NAMALWA (cell line): ENCODE measurements at regions not wholly inside any gene's neighbourhood (a gene's known extent, or its start where the extent isn't known, plus 50 kb on each side); places are given as distances from the start of the nearest gene placed in this dataset.
"Not testable (repeated sequence)": the region's sequence is repeated elsewhere in the genome, so short reads cannot be mapped to it uniquely, and the experiment has no call there.

ENCODE experiments used
- DNase-seq: peaks from one replicate; pipeline ENCODE4 v3.0.0-alpha.2; 2015; ENCODE audit warnings: low spot score

DNA sequence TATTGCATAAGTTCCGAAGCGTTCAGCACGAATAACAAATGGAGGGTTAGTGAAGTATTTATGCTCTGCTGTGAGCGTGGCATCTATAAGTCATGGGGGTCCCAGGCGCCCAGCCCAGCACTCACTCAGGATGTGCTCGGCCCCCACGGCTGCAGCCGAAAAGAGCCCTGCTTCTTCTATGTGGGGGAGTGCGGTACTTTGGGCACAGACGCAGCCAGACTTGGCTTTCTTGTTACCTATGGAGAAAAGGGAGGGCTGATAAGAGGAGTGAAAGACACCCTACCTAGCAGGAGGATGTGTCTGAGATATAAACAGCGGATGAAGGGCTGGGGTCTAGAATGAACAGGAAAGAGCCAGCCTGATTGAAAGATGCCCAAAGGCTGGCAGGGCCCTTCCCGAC is 51.4 kb downstream of the MRPL36 start:
- DNase-seq: no peak

DNA sequence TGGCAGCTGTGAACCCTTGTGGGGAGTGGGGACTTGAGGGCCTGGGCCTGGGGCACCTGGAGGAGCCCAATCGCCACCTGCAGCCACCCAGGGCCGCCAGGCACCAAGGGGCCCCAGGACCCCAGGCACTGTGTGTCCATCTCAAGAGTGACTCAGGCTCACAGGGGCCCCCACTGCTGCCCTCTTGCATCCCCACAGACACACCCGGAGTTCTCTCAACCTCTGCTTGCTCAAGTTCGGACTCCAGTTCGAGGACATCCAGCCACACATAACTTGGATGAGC is 51.9 kb downstream of the MRPL36 start:
- DNase-seq: no peak

DNA sequence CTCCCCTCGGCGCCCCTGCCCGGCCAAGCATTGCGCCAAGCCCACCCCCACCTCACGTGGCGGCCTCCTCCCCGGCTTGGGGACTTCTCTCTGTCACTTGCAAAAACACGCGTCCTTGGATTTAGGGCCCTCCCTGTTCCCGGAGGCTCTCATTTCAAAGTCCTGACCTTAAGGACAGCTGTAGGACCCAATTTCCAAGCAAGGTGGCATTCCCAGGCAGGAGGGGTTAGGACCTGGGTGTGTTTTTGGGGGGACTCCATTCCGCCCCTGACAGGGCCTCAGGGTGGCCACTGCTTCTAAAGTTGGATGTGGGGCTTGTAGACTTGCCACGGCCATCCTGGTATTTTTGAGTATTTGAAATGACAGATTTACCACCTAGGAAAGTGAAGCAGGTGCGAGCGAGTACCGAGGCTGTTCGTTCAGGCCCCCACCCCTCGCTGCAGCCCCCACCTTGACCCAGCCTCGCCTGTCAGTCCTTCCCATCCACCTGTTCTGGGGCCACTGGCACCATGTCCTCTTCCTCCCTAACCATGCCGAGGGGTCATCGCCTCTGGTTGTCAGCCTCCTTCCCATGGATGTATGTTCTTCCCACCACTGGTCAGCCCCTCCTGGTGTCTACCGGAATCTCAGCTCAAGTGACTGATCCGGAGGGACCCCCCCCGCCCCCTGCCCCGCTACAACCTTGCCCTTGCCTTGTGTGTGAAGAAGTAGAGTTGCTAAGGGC is 52.4 kb downstream of the MRPL36 start:
- no peak for DNase-seq

DNA sequence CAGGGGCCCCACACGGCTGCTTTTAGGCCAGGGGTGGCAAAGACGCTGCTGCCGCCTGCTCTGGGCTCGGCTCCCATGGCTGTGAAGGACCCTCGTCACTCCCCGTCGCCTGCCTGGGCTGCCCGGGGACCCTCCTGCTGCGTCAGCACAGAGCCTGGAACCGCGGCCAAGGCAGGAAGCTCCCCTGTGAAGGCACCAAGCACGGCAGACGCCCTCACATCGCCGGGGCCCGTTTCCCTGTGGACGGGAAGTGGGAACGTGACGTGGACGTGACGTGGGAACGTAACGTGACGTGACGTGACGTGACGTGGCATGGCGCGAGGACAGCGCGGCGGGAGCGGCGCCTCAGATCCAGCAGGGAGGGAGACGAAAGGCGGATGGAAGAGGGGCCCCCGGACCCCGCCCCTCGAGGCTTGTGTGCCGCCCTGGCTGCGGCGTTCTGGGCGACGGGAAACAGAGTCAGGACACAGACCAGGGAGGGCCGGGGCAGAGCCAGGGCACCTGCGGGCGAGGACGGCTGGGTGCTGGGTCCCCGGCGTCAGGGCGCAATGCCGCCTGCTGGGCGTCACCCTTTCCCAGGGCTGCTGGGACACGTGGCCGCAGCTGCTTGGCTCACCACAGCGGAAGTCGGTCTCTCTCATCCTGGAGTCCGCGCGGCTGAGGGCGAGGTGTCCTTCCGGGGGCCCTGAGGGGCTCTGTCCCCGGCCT is 53.1 kb downstream of the MRPL36 start:
- DNase-seq: no peak

DNA sequence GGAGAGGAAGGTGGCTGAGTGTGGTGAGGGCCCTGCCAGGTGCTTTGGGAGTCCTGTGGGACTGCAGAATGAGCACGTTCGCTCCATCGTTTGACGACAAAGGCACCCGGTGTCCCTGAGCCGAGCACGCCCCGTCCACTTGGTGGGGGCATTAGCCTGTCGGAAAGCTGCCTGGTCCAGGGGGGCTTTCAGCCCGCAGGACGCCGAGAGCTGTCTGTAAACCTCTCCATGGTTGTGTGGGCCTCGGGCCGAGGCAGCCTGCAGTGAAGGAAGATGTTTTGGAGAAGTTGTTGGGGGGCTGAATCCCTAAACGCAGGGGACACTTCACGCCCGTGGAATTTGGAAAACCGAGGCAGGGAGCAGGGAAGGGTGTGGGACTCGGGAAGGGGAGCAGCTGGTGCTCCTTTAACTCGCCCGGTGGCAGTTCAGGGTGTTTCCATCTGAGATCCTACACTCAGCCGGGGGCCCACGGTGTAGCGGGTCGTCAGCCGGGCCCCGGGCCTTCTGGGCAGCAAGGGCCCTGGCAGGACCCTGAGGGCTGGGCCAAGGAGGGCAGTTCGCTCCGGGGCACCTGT is 53.8 kb downstream of the MRPL36 start:
- no peak for DNase-seq

DNA sequence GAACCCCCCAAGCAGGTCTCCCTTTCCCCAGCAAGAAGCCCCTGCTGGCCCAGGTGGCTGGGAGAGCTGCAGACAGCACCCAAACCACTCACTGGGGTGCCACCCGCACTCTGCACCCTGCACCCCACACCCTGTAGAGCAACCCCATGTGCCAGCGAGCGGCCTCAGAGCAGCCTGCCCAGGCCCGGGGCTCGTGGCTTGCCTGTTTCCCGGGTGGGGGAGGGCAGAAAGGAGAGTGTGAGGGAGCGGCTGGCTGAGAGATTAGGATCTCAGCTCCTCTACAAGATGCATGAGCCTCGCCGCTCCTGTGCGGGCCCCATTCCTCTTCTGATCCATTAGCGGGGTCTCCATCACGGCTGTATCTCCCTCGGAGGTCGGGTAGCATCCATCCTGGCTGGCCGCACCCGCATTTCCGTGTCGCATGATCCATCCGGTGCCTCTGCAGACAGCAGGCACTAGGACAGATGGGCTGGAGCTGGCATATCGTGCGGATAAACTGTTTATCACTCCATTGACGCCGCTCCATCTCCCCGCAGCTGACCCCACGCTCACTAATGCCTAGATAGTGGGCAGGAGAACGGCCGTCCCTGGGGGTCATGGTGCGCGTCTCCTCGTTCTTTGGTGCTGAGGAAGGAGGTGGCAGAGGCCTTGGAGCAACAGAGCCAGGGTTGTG is 54.4 kb downstream of the MRPL36 start:
- DNase-seq: no peak

DNA sequence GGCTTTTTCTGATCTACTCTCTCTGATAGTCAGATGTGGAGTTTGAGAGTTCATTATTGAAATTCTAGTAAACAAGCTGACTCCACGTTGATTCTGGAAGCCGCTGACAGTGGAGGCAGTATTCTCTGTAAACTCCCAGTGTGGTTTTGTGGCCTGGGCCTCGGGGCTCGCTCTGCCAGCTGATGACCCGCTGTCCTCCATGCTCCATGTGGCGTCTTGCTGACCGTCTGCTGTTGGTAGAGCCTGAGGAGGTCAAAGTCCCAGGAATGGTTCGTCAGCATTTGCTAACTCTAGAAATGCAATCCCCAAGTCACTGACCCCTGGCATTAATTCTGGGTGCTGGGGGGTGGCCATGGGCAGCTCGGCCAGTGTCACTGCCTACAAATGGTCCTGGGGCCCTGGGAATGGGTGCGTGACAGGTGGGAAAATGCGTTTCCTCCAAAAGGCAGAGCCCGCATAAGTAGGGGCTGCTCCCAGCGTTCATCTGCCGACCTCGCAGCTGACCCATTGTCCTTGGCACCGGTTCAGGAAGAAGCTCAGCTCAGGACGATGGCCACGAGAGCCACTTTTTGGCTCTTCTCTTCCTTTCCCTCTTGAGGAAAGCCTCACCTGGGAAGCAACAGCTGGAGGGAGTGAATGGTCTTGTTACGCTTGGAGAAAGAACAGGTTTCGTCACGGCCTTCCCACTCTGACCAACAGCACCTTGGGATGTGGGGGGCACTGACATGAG is 55.1 kb downstream of the MRPL36 start:
- DNase-seq: no peak

DNA sequence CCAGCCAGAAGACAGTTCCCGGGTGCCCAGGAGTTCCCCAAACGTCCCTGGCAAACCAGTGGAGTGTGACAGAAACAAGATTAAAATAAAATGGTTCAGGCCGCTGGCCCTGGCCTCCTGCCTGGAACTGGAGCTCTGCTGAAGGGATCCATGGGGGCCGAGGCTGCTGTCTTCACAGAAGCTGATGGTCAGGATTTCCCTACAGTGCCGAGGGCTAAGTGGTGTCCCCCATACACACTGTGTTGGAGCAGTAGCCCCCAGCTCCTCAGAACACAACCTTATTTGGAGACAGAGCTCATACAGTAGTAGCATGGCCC is 55.9 kb downstream of the MRPL36 start:
- DNase-seq: no peak

DNA sequence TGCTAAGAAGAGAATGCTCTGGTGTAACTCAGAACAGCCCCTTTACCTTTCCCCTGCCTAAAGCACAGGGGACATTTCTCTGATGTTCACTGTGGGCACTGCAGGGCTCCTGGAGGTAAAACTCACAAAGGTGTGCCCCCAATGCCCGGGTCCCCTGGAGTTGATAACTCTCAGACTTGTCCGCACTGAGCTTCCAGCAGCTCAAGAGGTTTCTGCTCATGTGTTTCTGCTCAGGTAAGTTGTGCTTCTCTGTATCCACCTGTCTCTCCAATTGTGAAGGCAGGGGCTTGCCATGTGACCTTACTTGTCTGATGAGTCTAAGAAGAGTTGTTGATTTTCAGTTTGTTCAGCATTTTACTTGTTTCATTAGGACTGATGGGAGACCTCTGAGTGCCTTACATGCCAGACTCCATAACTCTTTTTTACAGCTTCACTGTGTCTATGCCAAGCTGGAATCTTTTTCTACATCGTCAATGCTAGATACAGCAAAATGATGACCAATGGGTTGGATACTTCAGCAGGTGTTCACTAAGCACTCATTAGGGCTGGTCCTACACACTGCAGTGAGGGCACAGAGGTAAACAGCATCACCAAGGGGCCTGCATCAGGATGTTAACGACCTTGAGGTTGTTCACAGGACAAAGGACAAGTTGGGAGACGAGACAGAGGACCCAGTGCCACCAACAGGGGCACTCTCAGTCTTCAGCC is 56.4 kb downstream of the MRPL36 start:
- DNase-seq: no peak

DNA sequence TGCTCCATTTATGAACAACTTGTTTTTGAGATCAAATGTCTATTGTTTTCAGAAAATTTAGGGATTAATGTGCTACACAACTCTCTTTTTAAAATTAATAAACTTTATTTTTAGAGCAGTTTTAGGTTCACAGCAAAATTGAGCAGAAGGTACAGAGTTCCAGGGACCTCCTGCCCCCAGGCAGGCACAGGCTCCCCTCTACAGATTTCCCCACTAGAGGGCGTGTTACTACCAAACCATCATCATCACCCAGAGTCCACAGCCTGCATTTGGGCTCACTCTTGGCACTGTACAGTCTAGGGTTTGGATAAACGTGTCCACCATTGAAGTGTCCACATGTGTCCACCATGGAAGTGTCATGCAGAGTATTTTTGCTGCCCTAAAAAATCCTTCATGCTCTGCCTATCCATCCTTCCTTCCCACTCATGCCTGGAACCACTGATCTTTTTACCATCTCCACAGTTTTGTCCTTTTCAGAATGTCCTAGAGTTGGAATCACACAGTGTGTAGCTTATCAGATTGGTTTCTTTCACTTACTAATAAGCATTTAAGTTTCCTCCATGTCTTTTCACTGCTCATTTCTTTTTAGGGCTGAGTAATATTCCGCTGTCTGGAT is 61.7 kb downstream of the MRPL36 start:
- DNase-seq: peak; percentile 86

DNA sequence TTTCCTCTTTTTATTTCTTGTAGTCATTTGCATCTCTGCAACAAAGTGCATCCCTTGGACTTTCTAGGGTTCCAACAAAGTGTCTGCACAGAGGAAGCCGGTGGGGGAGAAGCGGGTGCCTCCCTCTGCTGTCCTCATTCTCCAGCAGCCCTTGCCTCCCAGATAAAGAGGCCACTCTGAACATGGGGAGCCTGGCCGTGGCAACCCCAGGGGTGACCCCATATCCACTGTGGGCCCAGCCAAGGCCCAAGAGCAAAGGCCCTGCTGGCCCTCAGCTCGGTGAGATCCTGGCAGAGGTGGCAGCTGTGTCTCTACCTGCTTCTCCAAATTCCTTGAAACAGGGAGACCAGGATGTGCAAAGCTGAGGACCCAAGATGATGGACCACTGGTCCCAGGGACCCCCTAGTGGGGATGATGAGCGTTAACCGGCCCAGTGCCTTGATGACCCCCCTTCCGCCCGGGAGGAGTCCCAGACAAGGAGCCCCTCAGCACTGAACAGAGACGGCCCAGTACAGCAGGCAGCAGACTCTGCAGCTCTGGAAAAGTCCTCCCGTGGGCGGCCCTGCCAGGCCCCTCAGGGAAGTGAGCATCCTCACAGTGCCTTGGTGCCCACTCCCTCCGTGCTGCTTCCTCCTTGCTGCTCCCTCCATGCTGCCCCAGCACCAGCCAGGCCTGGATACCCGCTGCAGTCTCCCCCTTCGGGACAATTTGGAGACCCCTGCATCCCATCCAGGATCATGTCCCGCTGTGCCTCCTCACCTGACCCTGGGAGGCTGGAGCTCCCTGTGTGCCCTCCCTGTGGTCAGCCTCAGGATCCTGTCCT is 62.5 kb downstream of the MRPL36 start:
- DNase-seq: no peak

DNA sequence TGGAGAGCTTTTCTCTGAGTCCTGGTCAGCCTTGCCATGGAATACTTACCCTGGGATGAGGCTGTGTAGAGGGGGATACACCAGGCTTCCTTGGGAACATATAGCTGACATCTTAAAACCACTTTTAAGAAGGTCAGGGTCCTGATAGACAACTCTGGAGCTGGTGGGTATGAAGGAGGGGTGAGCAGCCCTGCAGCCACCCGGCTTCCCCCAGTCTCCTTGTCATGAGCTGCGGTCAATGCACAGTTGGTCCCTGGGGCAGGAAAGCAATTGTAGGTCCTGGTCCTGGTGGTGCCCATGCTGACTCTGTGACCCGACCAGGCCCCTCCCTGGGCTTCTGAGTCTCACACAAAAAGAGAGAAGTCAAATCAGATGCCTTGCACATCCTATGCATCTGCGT is 63.6 kb downstream of the MRPL36 start:
- DNase-seq: no peak

DNA sequence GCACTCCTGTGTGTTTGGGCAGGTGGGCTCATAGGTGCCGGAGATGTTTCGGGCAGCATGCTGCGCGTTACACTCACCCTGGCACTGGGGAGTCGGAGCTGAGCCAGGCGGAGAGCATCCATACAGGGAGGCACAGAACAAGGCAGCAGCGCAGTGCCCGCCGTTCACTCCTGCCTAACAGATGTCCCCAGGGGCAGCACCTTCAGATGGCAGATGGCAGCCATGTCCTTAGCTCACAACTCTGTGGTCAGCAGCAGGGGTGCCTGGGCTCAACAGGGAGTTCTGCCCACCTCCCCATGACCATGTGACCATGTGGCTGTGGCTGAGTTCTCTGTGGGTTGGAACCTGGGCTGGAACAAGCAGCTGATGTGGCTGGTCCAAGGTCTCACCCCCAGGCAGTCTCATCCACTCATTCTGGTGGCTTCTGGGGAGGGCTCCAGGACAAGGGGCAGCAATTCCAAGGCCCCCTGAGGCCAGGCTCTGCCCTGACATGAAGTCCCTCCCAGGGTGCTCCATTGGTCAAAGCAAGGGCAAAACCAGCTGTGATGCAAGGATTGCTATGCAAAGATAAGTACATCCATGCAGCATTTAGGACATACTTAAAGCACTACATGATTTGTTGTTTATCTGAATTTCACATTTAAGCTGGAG is 64.2 kb downstream of the MRPL36 start:
- no peak for DNase-seq

DNA sequence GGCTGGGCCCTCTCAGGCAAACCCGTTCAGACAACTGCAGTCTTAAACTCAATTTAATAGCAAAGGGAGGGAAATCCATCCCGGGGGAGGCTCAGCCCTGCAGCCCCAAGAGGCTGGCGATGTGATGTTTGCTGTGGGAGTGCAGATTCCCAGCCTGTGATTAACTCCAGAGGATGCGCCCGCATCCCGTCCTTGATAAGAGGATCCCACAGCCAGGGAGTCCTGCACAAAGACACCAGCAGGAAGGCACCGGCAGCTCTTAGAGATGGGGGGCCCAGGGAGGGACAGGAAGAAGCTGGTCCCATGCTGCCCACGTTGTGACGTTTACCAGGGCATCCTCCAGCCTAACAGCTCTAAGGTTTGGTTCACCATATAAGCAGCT is 64.7 kb downstream of the MRPL36 start:
- no peak for DNase-seq

DNA sequence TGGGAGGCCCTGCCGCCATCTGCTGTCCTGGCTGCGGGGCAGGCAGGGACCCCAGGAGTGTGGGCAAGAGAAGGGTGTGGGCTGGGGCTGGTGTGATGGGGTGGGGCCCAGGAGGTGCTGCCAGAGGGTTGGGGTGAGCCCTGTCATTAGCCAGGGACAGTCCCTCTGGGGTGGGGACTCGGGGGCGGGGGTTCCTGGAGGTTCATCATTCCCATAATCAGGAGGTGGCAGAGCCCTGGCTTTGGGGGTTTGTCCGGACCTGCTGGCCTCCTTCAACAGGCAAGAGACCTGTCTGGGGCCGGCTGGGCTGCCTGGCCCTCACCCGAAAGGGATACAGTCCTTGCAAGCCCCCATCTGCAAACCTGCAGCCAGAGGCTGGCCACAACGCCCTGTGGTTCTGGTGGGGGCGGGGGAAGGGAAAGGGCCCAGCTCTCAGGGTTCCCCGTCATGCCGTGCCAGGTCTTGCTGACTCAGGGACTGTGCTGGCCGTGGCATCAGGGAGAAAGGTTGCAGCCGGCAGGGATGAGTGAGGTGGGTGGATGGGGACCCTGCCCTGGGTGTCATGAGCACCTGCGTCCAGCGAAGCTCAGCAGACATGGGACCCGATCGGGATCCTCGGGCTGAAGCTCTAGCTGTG is 65.2 kb downstream of the MRPL36 start:
- DNase-seq: no peak

DNA sequence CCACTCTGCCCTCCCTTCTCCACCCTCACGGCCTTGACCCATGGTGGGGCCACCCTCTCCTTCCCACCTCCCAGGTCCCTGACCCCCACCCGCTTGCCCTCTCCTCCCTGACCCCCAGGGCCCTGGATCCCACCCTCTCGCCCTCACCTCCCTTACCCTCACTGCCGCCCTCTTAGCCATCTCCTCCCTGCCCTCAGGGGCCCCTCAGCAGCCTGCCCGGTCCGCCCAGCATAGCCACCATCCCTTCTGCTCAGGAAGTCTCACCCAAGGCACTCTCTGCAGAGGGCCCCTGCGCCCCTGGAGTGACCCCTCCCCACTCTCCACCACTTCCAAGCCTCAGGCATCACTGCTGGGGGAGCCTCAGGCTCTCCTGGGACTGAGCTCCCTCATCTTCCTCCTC is 66.3 kb downstream of the MRPL36 start:
- no peak for DNase-seq

DNA sequence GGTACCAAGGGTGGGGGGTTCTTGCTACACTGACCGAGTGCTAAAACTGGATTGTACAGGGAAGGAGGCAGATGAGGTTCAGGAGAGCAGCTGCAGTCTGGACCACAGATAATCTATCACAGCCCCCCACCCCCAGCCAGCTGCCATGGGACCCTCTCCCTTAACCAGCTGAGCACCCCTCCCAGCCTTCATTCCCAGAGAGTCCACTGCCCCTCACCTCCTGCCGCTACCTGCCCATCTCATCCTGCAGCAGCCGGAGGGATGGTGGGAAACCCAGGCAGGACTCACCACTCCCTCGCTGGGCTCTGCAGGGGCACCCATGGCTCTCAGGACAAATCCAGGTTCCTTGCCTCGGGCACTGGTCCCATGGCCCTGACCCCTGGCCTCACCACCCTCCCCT is 66.7 kb downstream of the MRPL36 start:
- no peak for DNase-seq

DNA sequence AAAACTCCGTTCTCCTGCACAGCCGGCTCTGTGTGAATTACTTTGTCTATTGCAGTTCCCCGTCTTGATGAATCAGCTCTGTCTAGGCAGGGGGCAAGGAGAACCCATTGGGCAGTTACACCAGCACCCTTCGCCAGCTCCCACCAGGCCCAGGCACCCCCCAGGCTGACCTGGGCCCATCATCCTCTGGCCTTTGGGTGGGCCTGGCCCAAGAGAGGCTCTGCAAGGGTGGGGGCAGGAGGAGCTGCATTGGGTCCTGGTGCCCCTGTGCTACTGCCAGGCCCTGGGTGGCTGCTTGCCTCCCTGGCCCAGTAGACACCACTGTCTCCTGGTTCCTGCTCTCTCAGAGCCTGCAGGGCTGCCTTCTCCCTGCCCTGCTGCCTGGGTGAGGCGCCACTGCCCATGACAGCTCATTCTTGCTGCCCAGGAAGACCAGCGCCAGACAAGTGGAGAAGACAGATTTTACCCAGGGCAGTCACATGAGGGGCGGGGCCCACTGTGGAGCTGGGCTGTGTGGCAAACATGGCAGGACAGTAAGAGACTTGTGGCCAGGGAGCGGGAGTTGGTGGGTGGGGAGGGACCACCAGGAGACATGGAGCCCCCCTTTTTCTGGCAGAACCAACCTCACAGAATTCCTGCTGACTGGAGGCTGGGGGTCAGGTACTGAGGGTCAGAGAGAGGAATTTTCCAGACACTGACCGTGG is 67.2 kb downstream of the MRPL36 start:
- no peak for DNase-seq

DNA sequence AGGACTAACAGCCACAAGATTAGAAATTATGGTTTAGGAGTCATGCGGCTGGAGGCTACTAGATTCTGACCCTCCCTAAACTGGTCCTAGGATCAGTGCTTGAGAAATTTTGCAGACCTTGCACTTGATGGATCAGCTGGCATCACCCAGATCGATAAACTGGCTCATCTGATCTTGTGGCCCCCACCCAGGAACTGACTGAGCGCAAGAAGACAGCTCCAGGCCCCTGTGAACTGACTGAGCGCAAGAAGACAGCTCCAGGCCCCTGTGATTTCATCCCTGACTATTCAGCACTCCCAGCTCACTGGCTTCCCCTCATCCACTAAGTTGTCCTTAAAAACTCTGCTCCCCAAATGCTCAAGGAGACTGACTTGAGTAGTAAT is 67.8 kb downstream of the MRPL36 start:
- DNase-seq: not testable (repeated sequence)
